ENCODE measurements at regions not wholly inside any gene's neighbourhood (a gene's known extent, or its start where the extent isn't known, plus 50 kb on each side); places are given as distances from the start of the nearest gene placed in this dataset.

DNA sequence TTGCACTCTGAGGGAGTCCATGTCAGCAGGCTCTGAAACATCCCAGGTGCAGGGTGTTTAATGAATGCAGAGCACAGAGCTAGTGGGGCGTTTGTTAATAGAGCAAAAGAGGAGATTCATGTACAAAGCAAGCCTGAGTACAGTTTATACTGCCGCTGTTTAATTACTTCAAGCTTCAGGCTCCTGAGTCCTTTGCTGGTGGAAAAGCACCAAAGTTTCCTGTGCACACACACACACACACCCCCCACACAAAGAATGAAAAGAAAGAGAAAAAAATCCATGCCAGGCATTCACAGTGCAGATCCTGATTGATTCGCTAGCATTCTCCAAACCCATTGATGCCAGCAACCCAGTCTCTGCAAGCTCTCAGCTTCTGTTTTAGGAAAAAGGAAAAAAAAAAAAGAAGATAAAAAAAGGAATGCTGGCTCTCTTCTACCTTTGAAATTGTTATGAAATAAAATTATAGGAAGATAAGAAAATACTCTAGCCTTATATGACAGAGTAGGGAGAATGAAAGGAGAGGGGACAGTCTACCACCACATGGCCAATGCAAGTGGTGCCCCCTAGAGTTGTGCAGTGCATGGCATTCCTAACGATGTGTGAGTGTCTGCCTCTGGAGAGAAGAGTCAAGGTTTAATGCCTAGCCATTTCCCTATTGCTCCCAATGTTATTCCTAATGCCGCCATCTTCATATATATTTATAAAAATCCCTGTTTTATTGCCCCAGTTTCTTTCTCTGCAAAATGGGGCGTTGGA lies 216.5 kb downstream of the TMEM114 start:
- Histone ChIP-seq H3K4me2 (ENCODE audit: low read length) (no peak overlapping the region), H3K27ac (ENCODE audit: low read depth, low read length) (no peak overlapping the region), H3K4me3 (replicated peaks in 1 of 2; ENCODE audit: low read depth in 1 of 2, low read length in 2 of 2) (no peak overlapping the region), H3K9me2 (ENCODE audit: insufficient read depth) (no peaks in the 10 kb centered on the region), H3K79me2 (ENCODE audit: insufficient read depth, low read length) (no peaks in the 10 kb centered on the region), H3K27me3 (ENCODE audit: insufficient read depth, low read length) (no peaks in the 10 kb centered on the region), H3K4me1 (ENCODE audit: control insufficient read depth in 1 of 2, insufficient read depth in 2 of 2, low read length in 2 of 2) (peaks cover 0 to 3% of the 10 kb centered on the region in 2 experiments; a peak in 1 of 4 replicates), H3K36me3 (ENCODE audit: control insufficient read depth in 1 of 2, insufficient read depth in 2 of 2, low read length in 2 of 2) (no peaks in the 10 kb centered on the region), H2AFZ (ENCODE audit: low read depth, low read length, poor library complexity, severe bottlenecking) (no peak overlapping the region), H3K9ac (ENCODE audit: low read length) (no peak overlapping the region), H3K9me3 (ENCODE audit: control insufficient read depth in 1 of 2, insufficient read depth in 1 of 2, low read depth in 1 of 2, low read length in 2 of 2) (no peaks in the 10 kb centered on the region; a peak in 1 of 4 replicates), H4K20me1 (ENCODE audit: insufficient read depth) (no peaks in the 10 kb centered on the region)
- ChIA-PET RAD21 (ENCODE audit: low non-redundant PET in 1 of 2, low total read pairs in 2 of 2, uncharacterized antibody in 2 of 2, unreplicated experiment in 2 of 2) (no interaction called here), POLR2A (no interaction called here), CTCF (no interaction called here)
- ATAC-seq (no peak), DNase-seq (ENCODE audit: low read depth, low spot score) (no peak)
- no TSS peak for BruUV-seq (replicated peaks)
- TF ChIP-seq ZNF274 (IDR thresholded peaks at IDR 0.05; ENCODE audit: low read depth, low read length) (no peak), POLR2AphosphoS5 (IDR thresholded peaks at IDR 0.05; ENCODE audit: low read depth, low read length) (no peak), YY1 (IDR thresholded peaks at IDR 0.05; ENCODE audit: extremely low read depth, insufficient replicate concordance, low read depth, low read length) (no peak), TCF7L2 (IDR thresholded peaks at IDR 0.05; ENCODE audit: borderline replicate concordance, extremely low read depth, insufficient read depth, insufficient read length) (no peak), RAD21 (IDR thresholded peaks at IDR 0.05; ENCODE audit: low read depth) (no peak), ELF1 (IDR thresholded peaks at IDR 0.05; ENCODE audit: borderline replicate concordance, low read depth) (no peak), POLR2A (IDR thresholded peaks at IDR 0.05; ENCODE audit: borderline replicate concordance, extremely low read depth, insufficient read depth, insufficient read length) (no peak), EZH2 (IDR thresholded peaks at IDR 0.05) (no peak), FOSL1 (IDR thresholded peaks at IDR 0.05; ENCODE audit: low read depth) (no peak), EGR1 (IDR thresholded peaks at IDR 0.05; ENCODE audit: low read depth) (no peak), JUND (IDR thresholded peaks at IDR 0.05) (no peak), SRF (IDR thresholded peaks at IDR 0.05; ENCODE audit: low read depth) (no peak)
- TF ChIP-seq, protein P1, sequence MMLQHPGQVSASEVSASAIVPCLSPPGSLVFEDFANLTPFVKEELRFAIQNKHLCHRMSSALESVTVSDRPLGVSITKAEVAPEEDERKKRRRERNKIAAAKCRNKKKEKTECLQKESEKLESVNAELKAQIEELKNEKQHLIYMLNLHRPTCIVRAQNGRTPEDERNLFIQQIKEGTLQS (IDR thresholded peaks at IDR 0.05): no peak
- TF ChIP-seq, protein P2, sequence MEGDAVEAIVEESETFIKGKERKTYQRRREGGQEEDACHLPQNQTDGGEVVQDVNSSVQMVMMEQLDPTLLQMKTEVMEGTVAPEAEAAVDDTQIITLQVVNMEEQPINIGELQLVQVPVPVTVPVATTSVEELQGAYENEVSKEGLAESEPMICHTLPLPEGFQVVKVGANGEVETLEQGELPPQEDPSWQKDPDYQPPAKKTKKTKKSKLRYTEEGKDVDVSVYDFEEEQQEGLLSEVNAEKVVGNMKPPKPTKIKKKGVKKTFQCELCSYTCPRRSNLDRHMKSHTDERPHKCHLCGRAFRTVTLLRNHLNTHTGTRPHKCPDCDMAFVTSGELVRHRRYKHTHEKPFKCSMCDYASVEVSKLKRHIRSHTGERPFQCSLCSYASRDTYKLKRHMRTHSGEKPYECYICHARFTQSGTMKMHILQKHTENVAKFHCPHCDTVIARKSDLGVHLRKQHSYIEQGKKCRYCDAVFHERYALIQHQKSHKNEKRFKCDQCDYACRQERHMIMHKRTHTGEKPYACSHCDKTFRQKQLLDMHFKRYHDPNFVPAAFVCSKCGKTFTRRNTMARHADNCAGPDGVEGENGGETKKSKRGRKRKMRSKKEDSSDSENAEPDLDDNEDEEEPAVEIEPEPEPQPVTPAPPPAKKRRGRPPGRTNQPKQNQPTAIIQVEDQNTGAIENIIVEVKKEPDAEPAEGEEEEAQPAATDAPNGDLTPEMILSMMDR (IDR thresholded peaks at IDR 0.05 in 2 of 3, conservative IDR thresholded peaks at IDR 0.05 in 1 of 3; ENCODE audit: borderline replicate concordance in 1 of 3, insufficient read depth in 1 of 3, low read depth in 2 of 3, low read length in 2 of 3): no peak
- TF ChIP-seq, protein P3, sequence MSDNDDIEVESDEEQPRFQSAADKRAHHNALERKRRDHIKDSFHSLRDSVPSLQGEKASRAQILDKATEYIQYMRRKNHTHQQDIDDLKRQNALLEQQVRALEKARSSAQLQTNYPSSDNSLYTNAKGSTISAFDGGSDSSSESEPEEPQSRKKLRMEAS (IDR thresholded peaks at IDR 0.05): no peak
- TF ChIP-seq, protein P4, sequence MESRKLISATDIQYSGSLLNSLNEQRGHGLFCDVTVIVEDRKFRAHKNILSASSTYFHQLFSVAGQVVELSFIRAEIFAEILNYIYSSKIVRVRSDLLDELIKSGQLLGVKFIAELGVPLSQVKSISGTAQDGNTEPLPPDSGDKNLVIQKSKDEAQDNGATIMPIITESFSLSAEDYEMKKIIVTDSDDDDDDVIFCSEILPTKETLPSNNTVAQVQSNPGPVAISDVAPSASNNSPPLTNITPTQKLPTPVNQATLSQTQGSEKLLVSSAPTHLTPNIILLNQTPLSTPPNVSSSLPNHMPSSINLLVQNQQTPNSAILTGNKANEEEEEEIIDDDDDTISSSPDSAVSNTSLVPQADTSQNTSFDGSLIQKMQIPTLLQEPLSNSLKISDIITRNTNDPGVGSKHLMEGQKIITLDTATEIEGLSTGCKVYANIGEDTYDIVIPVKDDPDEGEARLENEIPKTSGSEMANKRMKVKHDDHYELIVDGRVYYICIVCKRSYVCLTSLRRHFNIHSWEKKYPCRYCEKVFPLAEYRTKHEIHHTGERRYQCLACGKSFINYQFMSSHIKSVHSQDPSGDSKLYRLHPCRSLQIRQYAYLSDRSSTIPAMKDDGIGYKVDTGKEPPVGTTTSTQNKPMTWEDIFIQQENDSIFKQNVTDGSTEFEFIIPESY (IDR thresholded peaks at IDR 0.05; ENCODE audit: extremely low read depth, insufficient replicate concordance, low read length): no peak
- TF ChIP-seq, protein P5, sequence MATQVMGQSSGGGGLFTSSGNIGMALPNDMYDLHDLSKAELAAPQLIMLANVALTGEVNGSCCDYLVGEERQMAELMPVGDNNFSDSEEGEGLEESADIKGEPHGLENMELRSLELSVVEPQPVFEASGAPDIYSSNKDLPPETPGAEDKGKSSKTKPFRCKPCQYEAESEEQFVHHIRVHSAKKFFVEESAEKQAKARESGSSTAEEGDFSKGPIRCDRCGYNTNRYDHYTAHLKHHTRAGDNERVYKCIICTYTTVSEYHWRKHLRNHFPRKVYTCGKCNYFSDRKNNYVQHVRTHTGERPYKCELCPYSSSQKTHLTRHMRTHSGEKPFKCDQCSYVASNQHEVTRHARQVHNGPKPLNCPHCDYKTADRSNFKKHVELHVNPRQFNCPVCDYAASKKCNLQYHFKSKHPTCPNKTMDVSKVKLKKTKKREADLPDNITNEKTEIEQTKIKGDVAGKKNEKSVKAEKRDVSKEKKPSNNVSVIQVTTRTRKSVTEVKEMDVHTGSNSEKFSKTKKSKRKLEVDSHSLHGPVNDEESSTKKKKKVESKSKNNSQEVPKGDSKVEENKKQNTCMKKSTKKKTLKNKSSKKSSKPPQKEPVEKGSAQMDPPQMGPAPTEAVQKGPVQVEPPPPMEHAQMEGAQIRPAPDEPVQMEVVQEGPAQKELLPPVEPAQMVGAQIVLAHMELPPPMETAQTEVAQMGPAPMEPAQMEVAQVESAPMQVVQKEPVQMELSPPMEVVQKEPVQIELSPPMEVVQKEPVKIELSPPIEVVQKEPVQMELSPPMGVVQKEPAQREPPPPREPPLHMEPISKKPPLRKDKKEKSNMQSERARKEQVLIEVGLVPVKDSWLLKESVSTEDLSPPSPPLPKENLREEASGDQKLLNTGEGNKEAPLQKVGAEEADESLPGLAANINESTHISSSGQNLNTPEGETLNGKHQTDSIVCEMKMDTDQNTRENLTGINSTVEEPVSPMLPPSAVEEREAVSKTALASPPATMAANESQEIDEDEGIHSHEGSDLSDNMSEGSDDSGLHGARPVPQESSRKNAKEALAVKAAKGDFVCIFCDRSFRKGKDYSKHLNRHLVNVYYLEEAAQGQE (IDR thresholded peaks at IDR 0.05; ENCODE audit: low read depth): no peak
- intact Hi-C loops (cut with micrococcal nuclease): no loop called here

All from HCT116 (cell line).